ENCODE measurements at regions not wholly inside any gene's neighbourhood (a gene's known extent, or its start where the extent isn't known, plus 50 kb on each side); places are given as distances from the start of the nearest gene placed in this dataset.

- DNase-seq (ENCODE audit: low read depth), result no peak
These were observed 967.3 kb upstream of the ADGRB3 start for GRCh38 chr6:67667637-67668422.

- DNase-seq (ENCODE audit: low read depth), result no peak
These were observed 968.7 kb upstream of the ADGRB3 start for GRCh38 chr6:67666177-67666964.

GRCh38 chr6:67664942-67665341 lies 970.1 kb upstream of the ADGRB3 start:
- DNase-seq (ENCODE audit: low read depth), result no peak

- DNase-seq (ENCODE audit: low read depth), result no peak
These were observed 971.8 kb upstream of the ADGRB3 start for GRCh38 chr6:67663105-67663895.

- DNase-seq (ENCODE audit: low read depth), result no peak
These were observed 981.5 kb upstream of the ADGRB3 start for GRCh38 chr6:67653561-67653960.

GRCh38 chr6:67646550-67646949 lies 988.5 kb upstream of the ADGRB3 start:
- DNase-seq (ENCODE audit: low read depth), result no peak

GRCh38 chr6:67643281-67643680 lies 991.8 kb upstream of the ADGRB3 start:
- no peak for DNase-seq (ENCODE audit: low read depth)

GRCh38 chr6:67642582-67642981 lies 992.5 kb upstream of the ADGRB3 start:
- DNase-seq (ENCODE audit: low read depth), result no peak

GRCh38 chr6:67640484-67640883 lies 994.6 kb upstream of the ADGRB3 start:
- no peak for DNase-seq (ENCODE audit: low read depth)

- no peak for DNase-seq (ENCODE audit: low read depth)
These were observed 995.9 kb upstream of the ADGRB3 start for GRCh38 chr6:67639161-67639560.

GRCh38 chr6:67634199-67634598 lies 1000.9 kb upstream of the ADGRB3 start:
- DNase-seq (ENCODE audit: low read depth), result no peak

- DNase-seq (ENCODE audit: low read depth), result no peak
These were observed 1002.0 kb upstream of the ADGRB3 start for GRCh38 chr6:67633058-67633457.

GRCh38 chr6:67630146-67630545 lies 1004.9 kb upstream of the ADGRB3 start:
- no peak for DNase-seq (ENCODE audit: low read depth)

GRCh38 chr6:67629258-67629657 lies 1005.8 kb upstream of the ADGRB3 start:
- no peak for DNase-seq (ENCODE audit: low read depth)

- no peak for DNase-seq (ENCODE audit: low read depth)
These were observed 1019.3 kb upstream of the ADGRB3 start for GRCh38 chr6:67615796-67616195.

GRCh38 chr6:67608099-67608749 lies 1026.9 kb upstream of the ADGRB3 start:
- DNase-seq (ENCODE audit: low read depth), result no peak

- no peak for DNase-seq (ENCODE audit: low read depth)
These were observed 1027.9 kb upstream of the ADGRB3 start for GRCh38 chr6:67606906-67607828.

GRCh38 chr6:67594366-67594765 lies 1040.7 kb upstream of the ADGRB3 start:
- no peak for DNase-seq (ENCODE audit: low read depth)

- DNase-seq (ENCODE audit: low read depth), result no peak
These were observed 1041.8 kb upstream of the ADGRB3 start for GRCh38 chr6:67593247-67593646.

GRCh38 chr6:67591910-67592309 lies 1043.2 kb upstream of the ADGRB3 start:
- no peak for DNase-seq (ENCODE audit: low read depth)

- no peak for DNase-seq (ENCODE audit: low read depth)
These were observed 1067.2 kb upstream of the ADGRB3 start for GRCh38 chr6:67567842-67568241.

Measured in forelimb muscle (tissue), 1 donor.